ENCODE measurements at regions not wholly inside any gene's neighbourhood (a gene's known extent, or its start where the extent isn't known, plus 50 kb on each side); places are given as distances from the start of the nearest gene placed in this dataset.
A peak's percentile ranks its signal among the peaks of the same experiment; 100 is the strongest.
"Not testable (repeated sequence)": the region's sequence is repeated elsewhere in the genome, so short reads cannot be mapped to it uniquely, and the experiment has no call there.

DNA sequence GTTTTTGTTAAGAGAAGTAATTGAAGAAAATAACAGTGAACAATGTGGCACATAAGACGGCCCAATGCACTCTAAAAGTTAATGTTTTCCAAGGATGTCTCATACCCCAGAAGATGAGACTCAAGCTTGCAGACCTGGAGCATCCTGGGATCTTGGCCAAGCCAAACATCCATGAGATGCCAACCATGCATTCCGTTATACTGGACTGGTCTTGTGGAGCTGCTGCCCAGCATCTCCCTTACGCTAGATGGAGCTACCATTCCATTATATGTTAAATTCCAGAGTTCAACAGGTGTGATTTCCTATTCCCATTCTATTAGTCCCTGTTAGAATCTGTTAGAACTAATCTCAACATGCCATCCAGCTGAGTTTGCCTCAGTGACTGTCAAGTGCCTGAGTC is 181.8 kb downstream of the PDCD6IP start:
- Mint-ChIP-seq H3K9me3 (no peaks in the 10 kb centered on the region), H3K27ac (no peak overlapping the region), H3K4me1 (no peaks in the 10 kb centered on the region), H3K4me3 (no peak overlapping the region), H3K36me3 (ENCODE audit: low read depth) (no peaks in the 10 kb centered on the region), H3K27me3 (no peaks in the 10 kb centered on the region)
- DNase-seq = no peak
- ATAC-seq = no peak

DNA sequence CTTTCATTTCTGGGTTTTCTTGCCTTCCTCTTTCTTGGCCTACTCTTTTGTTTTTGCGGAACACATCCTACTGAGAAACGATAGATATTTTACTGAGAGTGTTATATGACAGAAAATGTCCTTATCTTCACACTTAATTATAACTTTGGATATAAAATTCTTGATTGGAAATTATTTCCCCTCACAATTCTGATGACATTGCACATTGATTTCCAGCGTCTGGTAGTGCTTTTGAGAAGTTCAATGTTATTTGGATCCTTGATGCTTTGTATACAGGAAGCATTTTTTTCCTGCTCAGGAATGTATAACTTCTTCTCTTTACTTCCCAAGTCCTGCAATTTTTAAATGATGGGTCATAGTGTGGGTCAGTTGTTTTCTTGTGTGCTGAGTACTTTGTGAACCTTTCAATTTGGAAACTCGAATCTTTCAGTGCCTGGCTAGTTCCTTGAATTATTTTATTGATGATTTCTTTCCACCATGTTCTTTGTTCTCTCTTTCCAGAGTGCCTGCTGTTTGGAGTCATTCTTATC is 183.9 kb downstream of the PDCD6IP start:
- Mint-ChIP-seq H3K9me3 (no peaks in the 10 kb centered on the region), H3K4me1 (peaks cover 3% of the 10 kb centered on the region), H3K4me3 (no peak overlapping the region), H3K27me3 (no peaks in the 10 kb centered on the region), H3K36me3 (ENCODE audit: low read depth) (no peaks in the 10 kb centered on the region), H3K27ac (no peak overlapping the region)
- DNase-seq (no peak), ATAC-seq (no peak)

- H3K27ac Mint-ChIP-seq; ATAC-seq; DNase-seq; H3K4me1 Mint-ChIP-seq; H3K27me3 Mint-ChIP-seq; H3K9me3 Mint-ChIP-seq; H3K36me3 Mint-ChIP-seq (ENCODE audit: low read depth); H3K4me3 Mint-ChIP-seq: not testable (repeated sequence)
These were observed 184.5 kb downstream of the PDCD6IP start for GRCh38 chr3:33982949-33983348.

- H3K9me3 Mint-ChIP-seq = peaks cover 4% of the 10 kb centered on the region
- peaks cover 3% of the 10 kb centered on the region for H3K27me3 Mint-ChIP-seq
- no peak overlapping the region for H3K27ac Mint-ChIP-seq
- DNase-seq (no peak), ATAC-seq (no peak)
- H3K4me3 Mint-ChIP-seq = no peak overlapping the region
- H3K36me3 Mint-ChIP-seq (ENCODE audit: low read depth) = no peaks in the 10 kb centered on the region
- peaks cover 3% of the 10 kb centered on the region for H3K4me1 Mint-ChIP-seq
These were observed 190.8 kb downstream of the PDCD6IP start for GRCh38 chr3:33989229-33989628.

GRCh38 chr3:33991673-33992072 is 193.2 kb downstream of the PDCD6IP start:
- ATAC-seq (no peak), DNase-seq (no peak)
- Mint-ChIP-seq H3K4me3 (no peak overlapping the region), H3K27ac (no peak overlapping the region), H3K9me3 (peaks cover 13% of the 10 kb centered on the region), H3K27me3 (peaks cover 3% of the 10 kb centered on the region), H3K36me3 (ENCODE audit: low read depth) (no peaks in the 10 kb centered on the region), H3K4me1 (no peaks in the 10 kb centered on the region)

- Mint-ChIP-seq H3K36me3 (ENCODE audit: low read depth) (no peaks in the 10 kb centered on the region), H3K27ac (no peak overlapping the region), H3K4me1 (no peaks in the 10 kb centered on the region), H3K27me3 (peaks cover 3% of the 10 kb centered on the region), H3K9me3 (peaks cover 9% of the 10 kb centered on the region), H3K4me3 (no peak overlapping the region)
- no peak for DNase-seq
- no peak for ATAC-seq
These were observed 195.2 kb downstream of the PDCD6IP start for GRCh38 chr3:33993631-33994030.

DNA sequence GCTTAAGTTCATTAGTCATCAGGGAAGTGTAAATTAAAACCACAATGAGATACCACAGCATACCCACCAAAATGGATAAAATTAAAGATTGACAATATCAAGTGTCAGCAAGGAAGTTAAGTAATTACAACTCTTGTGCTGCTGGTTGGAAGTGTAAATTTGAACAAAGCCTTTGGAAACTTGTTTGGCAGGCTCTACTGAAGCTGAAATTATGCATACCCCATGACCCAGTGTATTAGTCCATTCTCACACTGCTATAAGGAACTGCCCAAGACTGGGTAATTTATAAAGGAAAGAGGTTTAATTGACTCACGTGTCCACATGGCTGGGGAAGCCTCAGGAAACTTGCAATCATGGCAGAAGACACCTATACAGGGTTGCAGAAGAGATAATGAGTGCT is 196.1 kb downstream of the PDCD6IP start:
- H3K4me1 Mint-ChIP-seq = no peaks in the 10 kb centered on the region
- H3K27me3 Mint-ChIP-seq = peaks cover 3% of the 10 kb centered on the region
- no peak for ATAC-seq
- H3K27ac Mint-ChIP-seq = no peak overlapping the region
- H3K9me3 Mint-ChIP-seq = peaks cover 9% of the 10 kb centered on the region
- no peak for DNase-seq
- H3K36me3 Mint-ChIP-seq (ENCODE audit: low read depth) = no peaks in the 10 kb centered on the region
- no peak overlapping the region for H3K4me3 Mint-ChIP-seq

- Mint-ChIP-seq H3K4me3 (no peak overlapping the region), H3K4me1 (peaks cover 3% of the 10 kb centered on the region), H3K9me3 (peaks cover under 1% of the 10 kb centered on the region), H3K27ac (no peak overlapping the region), H3K27me3 (no peaks in the 10 kb centered on the region), H3K36me3 (ENCODE audit: low read depth) (no peaks in the 10 kb centered on the region)
- DNase-seq = no peak
- ATAC-seq = no peak
These were observed 201.9 kb downstream of the PDCD6IP start for GRCh38 chr3:34000301-34000700.

GRCh38 chr3:34001022-34001421 is 202.6 kb downstream of the PDCD6IP start:
- Mint-ChIP-seq H3K27me3 (no peaks in the 10 kb centered on the region), H3K36me3 (ENCODE audit: low read depth) (no peaks in the 10 kb centered on the region), H3K4me3 (no peak overlapping the region), H3K4me1 (peaks cover 3% of the 10 kb centered on the region), H3K27ac (no peak overlapping the region), H3K9me3 (no peaks in the 10 kb centered on the region)
- ATAC-seq (no peak), DNase-seq (no peak)

DNA sequence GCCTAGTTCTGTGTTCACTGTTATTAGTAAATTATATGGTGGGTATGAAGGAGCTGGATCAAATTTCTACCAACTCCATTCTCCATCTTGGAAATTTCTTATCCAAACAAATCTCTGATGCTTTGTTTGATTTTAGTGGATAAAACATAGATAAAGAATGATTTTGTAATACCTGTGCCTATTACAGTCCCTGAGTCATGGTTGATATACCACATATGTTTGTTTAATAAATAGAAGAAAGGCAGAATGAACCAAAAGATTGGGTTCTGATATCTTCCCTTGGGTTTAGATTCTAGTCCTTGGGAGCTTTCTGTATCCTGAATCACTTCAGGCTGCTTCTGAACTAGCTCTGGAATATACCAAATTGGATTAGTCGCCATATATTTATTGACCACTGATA is 203.6 kb downstream of the PDCD6IP start:
- ATAC-seq = no peak
- no peak for DNase-seq
- Mint-ChIP-seq H3K27me3 (no peaks in the 10 kb centered on the region), H3K36me3 (ENCODE audit: low read depth) (no peaks in the 10 kb centered on the region), H3K27ac (no peak overlapping the region), H3K9me3 (no peaks in the 10 kb centered on the region), H3K4me1 (peaks cover 3% of the 10 kb centered on the region), H3K4me3 (no peak overlapping the region)

DNA sequence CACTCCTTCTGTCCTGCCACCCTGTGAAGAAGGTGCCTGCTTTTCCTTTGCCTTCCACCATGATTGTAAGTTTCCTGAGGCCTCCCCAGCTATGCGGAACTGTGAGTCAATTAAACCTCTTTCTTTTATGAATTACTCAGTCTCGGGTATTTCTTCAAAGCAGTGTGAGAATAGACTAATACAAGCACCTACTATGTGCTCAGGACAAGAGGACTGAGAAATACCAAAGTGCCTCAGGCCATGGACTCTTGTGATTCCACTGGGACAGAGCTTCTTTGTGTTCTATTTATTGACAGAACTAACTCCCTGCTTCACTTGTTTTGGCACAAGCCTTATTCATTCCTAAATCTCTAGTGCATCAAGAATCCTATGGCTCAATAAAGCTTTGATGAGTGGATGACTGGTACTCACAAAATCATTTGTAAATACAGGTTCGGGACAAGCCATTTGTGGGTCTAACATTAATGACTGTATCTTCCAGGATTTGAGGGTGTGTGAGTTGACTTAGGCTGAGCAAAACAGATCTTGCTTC is 204.2 kb downstream of the PDCD6IP start:
- no peak for ATAC-seq
- Mint-ChIP-seq H3K36me3 (ENCODE audit: low read depth) (no peaks in the 10 kb centered on the region), H3K9me3 (no peaks in the 10 kb centered on the region), H3K27me3 (no peaks in the 10 kb centered on the region), H3K27ac (no peak overlapping the region), H3K4me3 (no peak overlapping the region), H3K4me1 (peaks cover 3% of the 10 kb centered on the region)
- no peak for DNase-seq

DNA sequence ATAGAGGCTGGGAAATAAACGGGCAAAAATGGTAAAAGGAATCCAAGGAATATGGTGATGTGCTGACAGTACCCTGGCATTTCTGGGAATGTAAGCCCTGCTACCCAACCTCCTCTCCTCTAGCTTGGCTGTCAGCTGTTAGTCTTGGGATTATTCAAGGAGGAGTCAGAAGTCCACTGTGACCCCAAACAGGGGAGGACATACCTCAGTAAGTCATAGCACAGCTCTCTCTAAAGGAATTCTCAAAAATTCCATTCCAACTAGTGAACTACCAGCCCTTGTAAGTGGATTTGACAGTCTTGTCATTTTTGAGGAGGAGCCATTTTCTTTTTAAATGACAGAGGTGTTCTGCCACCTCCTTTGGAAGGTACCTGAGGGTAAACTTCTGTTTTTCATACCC is 207.5 kb downstream of the PDCD6IP start:
- Mint-ChIP-seq H3K27me3 (no peaks in the 10 kb centered on the region), H3K27ac (no peak overlapping the region), H3K36me3 (ENCODE audit: low read depth) (no peaks in the 10 kb centered on the region), H3K4me3 (no peak overlapping the region), H3K9me3 (no peaks in the 10 kb centered on the region), H3K4me1 (peaks cover 3% of the 10 kb centered on the region)
- DNase-seq (no peak), ATAC-seq (no peak)

- ATAC-seq = peak; percentile 36
- Mint-ChIP-seq H3K27ac (no peak overlapping the region), H3K27me3 (no peaks in the 10 kb centered on the region), H3K4me1 (peaks cover 3% of the 10 kb centered on the region), H3K36me3 (ENCODE audit: low read depth) (no peaks in the 10 kb centered on the region), H3K9me3 (no peaks in the 10 kb centered on the region), H3K4me3 (no peak overlapping the region)
- no peak for DNase-seq
These were observed 209.8 kb downstream of the PDCD6IP start for GRCh38 chr3:34008191-34008590.

- no peak overlapping the region for H3K4me3 Mint-ChIP-seq
- no peak overlapping the region for H3K27ac Mint-ChIP-seq
- ATAC-seq (no peak), DNase-seq (no peak)
- H3K27me3 Mint-ChIP-seq = no peaks in the 10 kb centered on the region
- H3K4me1 Mint-ChIP-seq = no peaks in the 10 kb centered on the region
- no peaks in the 10 kb centered on the region for H3K9me3 Mint-ChIP-seq
- H3K36me3 Mint-ChIP-seq (ENCODE audit: low read depth) = no peaks in the 10 kb centered on the region
These were observed 210.7 kb downstream of the PDCD6IP start for GRCh38 chr3:34008836-34009809.

All from activated naive CD8-positive, alpha-beta T cell treated with anti-CD3 and anti-CD28 coated beads, Interleukin-2, amount 50 U/mL, for 24 hours (primary cell).